ENCODE measurements at regions not wholly inside any gene's neighbourhood (a gene's known extent, or its start where the extent isn't known, plus 50 kb on each side); places are given as distances from the start of the nearest gene placed in this dataset.
A peak's percentile ranks its signal among the peaks of the same experiment; 100 is the strongest.

GRCh38 chr12:111035578-111036301 lies 115.4 kb upstream of the MYL2 start:
- no peak for DNase-seq (ENCODE audit: low read depth)

DNA sequence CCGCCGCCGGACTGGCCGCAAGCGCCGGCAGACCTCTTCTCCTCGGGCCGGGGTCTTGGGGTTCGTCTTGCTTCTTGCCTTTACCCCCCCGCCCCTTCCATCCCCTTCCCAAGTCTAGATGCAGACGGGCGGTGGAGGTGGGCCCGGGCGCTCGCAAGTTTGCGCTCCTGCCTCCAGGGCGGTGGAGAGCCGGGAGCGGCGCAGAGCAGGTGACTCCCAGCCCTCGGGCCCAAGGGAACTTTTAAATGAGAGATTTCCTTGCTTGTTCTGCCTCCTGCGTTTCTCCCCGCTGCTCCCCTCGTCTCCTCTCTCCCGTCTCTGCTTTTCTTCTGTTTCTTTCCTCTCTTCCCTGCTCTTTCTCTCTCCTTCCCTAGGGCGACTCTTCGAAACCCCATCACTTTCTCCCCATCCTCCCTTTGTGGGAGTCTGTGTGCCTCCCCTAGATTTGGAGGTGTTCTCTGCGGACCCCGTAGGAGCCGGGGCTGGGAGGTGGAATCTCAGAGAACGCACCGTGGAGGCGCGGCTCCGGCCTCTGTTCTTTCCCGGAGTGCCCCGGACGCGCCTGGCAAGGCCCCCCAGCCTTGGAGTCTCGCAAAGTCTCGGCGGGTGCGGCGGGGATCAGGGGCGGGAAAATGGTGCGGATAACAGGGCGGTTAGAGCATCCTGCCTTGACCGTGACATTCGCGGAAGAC lies 114.7 kb upstream of the MYL2 start:
- DNase-seq (ENCODE audit: low read depth): no peak

- DNase-seq (ENCODE audit: low read depth): no peak
These were observed 113.9 kb upstream of the MYL2 start, which contains the start of gene CUX2 for GRCh38 chr12:111034083-111034885. CUX2 (plus strand) TSS chr12:111034165.

- DNase-seq (ENCODE audit: low read depth): no peak
These were observed 113.1 kb upstream of the MYL2 start for GRCh38 chr12:111033281-111034082.

GRCh38 chr12:111032591-111032919 lies 112.2 kb upstream of the MYL2 start:
- DNase-seq (ENCODE audit: low read depth): no peak

- no peak for DNase-seq (ENCODE audit: low read depth)
These were observed 111.7 kb upstream of the MYL2 start for GRCh38 chr12:111031916-111032590.

DNA sequence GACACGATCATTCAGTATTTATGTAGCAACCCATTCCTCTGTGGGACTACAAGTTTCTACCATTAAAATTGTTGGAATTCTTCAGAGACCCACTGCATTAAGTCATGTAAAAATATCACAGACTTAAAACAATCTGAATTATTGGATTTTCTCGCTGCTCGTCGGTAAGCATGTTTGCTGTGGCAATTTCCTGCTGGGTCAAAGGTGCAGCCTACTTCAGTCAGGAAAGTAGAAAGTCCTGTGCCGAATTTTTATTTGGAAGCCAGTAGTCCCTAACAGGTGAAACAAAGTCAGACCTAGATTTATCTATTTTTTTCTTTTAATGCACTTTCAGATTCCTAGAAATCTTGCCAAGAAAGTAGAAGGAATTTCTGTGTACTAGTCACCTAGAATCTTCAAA lies 110.4 kb upstream of the MYL2 start:
- DNase-seq (ENCODE audit: low read depth): no peak

- DNase-seq (ENCODE audit: low read depth): no peak
These were observed 109.4 kb upstream of the MYL2 start for GRCh38 chr12:111029732-111030131.

DNA sequence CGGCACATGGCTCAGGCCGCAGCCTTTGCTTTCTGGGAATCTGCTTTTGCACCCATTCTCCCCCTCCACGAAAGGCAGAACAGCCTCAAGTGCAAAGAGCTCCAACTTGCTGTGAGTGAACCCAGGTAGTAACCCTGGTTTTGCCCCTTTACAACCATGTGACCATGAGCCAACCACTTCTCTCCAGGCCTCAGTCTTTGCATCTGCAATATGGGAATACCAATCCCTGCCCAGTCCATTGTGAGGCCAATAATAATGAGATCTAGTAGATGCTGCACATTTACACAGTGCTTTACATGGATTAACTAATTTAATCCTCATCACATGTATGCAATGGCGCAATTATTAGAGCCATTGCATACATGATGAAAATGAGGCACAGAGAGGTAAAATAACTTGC lies 108.9 kb upstream of the MYL2 start:
- no peak for DNase-seq (ENCODE audit: low read depth)

DNA sequence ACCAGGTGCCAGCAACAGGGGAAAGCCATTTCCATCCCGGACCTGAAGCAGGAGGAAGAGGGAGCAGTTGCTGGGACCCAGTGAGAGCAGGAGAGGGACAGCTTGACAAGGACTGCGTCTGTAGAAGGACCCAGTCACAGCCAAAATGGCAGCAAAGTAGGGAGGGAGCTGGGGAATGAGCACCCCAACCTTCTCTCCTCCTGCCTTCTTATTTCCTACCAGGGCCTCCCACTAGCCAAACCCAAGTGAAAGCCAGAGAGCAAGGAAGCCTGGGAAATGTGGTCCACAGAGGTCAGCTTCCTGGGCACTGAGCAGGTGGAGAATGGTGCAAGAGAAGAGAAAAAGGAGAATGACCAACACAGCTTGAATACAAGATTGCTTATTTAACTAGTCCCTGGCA lies 108.5 kb upstream of the MYL2 start:
- DNase-seq (ENCODE audit: low read depth): no peak

DNA sequence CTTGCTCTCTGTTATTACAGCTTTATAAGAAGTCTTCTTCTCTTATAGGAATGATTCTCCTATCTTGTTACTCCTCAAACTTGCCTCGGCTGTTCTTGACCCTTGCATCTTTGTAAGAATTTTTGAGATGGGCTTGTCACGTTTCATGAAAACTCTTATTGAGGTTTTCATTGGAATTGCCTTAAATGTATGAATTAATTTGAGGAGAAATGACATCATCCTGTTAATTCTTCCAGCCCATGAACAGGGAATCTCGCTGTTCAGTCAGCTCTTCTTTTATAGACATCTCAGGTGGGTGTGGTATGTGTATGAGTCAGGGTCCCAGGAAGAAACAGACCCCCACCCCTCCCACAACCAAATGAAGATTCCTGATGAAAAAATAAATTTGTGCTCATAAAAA lies 107.1 kb upstream of the MYL2 start:
- DNase-seq (ENCODE audit: low read depth): no peak

DNA sequence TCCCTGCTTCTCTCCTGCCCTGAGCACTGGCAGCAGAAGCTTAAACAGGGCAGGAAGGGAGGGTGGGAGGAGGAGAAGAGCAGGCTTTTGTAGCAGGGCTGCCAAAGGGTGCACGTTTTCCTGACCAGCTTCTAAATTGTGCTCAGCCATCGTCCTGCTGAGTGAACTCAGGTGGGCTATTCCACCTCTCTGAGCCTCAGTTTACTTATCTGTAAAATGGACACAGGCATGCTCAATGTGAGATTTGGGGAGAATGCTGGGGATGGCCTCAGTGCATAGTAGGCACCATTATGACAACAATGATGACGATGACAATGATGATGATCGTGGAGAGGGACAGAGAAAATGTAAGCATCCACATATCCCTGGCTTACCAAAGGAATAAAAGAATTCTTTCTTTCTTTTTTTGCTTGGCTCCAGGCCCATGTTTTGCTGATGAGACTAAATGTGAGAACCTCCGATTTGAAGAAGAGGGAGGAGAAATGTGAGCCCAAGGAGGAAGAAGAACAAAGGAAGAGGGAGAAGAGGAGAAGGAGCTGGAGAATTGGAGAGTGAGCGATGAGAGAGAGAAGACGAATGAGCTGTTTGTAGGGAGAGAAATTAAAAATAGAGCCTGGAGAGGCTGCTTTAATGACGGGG lies 105.5 kb upstream of the MYL2 start:
- DNase-seq (ENCODE audit: low read depth): no peak

DNA sequence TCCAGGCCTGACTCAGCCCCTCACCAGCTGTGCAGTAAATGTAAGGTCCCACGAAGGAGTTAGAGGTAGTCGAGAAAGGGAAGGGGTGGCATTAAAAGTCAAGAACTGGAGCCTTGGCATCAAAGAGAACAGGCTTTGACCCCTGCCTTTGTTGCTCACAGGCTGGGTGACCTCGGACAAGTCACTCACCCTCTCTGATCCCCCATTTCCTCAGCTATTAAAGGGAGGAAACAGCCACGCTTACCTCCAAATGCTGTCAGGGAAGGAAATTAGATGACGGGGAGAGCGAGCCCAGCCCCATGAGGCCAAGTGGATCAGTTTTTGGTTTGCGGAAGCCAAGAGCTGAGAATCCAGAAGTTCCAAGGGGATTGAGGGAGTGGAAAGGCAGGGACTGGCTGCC lies 104.9 kb upstream of the MYL2 start:
- DNase-seq (ENCODE audit: low read depth): no peak

- DNase-seq (ENCODE audit: low read depth): peak; percentile 39
These were observed 103.9 kb upstream of the MYL2 start for GRCh38 chr12:111024205-111024801.

DNA sequence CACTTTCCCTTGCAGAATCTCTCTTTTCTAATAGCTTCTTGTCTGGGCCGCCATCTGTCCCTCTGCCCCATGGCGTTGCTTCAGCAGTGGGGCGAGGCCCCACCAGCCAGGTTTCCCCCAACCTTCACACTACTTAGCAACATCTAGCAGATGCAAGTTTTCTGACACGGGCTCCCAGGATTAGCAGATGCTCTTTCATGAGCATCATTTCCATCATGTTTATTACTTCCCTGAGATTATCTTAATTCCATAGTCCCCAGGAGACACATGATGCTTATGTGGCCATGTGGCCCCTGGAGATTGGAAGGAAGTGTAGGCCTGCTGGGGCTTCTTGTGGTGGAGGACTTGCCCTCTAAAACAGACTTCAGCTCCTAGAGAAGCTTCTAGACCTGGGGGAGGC lies 102.0 kb upstream of the MYL2 start:
- no peak for DNase-seq (ENCODE audit: low read depth)

DNA sequence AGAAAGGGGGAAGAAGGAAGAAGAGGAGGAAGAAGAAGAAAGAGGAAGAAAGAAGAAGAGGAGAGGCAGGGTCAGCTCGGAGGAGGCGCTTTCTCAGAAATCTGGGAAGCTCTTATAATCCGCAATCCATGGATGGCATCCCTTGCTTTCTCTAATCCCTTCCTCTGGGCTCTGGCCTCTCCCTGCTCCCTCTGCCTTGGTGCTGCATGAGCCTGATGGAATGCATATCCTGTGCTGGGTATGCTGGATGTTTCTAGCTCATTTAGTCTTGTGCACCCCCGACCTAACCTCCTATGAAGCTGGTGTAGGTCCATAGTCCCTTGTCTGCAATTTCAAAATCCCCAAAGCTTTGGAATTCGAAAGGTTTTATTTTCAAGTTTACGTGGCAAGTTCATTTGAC lies 94.2 kb upstream of the MYL2 start:
- DNase-seq (ENCODE audit: low read depth): no peak

- no peak for DNase-seq (ENCODE audit: low read depth)
These were observed 92.5 kb upstream of the MYL2 start for GRCh38 chr12:111012918-111013317.

DNA sequence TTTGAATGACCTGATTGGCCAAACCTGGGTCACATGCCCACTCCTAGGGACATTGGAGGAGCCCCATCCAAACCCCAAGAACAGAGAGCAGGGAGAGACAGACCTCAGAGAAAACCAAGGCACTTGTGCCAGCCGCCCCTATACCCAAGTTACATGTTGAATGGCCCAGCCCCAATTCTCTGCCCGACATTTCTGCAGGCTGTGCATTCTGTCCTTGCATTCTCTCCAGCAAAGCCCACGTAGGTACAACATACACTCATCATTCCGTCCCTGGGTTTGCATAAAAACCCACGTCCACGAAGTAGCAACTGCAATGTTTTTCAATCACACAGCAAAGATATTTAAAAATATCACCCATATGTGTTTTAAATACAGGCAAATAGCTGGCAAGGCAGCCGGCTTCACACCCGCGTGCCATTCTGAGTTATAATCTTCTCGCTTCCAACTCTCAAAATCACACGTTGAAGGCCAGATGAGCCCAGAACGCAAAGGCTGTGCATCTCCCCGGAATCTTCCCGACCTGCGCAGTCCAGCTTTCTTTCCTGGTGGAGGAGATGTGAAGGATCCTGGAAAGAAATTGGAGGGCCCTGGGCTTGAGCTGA lies 91.7 kb upstream of the MYL2 start:
- DNase-seq (ENCODE audit: low read depth): no peak

DNA sequence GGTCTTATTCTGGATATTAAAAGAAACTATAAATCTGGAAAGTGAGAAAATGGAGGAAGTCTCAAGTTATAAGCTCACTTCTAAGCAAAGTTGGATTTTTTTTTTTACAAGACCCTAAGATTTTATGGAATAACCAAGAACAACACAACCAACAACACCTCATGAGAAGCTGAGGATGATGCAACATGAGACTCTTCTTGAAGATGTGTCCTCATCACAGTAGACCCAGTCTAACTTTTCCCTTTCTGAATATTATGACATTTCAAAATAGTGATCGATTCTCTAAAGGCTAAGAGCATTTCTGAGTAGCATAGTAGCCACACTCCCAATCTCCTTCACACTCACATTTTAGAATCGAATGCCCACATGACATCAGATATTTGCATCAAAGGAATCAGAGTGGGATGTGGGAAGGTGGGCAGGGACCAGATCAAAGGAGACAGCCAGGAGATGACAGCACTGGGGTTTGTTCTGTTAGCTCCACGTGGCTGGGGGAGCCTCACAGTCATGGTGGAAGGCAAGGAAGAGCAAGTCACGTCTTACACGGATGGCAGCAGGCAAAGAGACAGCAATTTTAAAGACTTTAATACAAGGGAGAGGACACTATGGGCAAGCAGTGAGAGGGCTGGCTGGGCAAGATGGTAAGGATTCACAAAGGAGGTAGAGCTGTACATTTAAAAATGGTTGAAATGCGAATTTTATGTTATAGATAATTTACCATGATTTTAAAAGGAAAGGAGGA lies 90.7 kb upstream of the MYL2 start:
- DNase-seq (ENCODE audit: low read depth): no peak

GRCh38 chr12:111010061-111010460 lies 89.7 kb upstream of the MYL2 start:
- DNase-seq (ENCODE audit: low read depth): no peak

Measured in activated T-cell treated with anti-CD3 and anti-CD28 coated beads for 48 hours (primary cell).